Colonic mucosa (tissue), 4 donors: ENCODE measurements at regions not wholly inside any gene's neighbourhood (a gene's known extent, or its start where the extent isn't known, plus 50 kb on each side); places are given as distances from the start of the nearest gene placed in this dataset.

Source experiments
- DNase-seq: peaks from one replicate; pipeline ENCODE4 v3.0.0-alpha.2; 2020
- H3K27ac ChIP-seq: fragments of 200-600 bp; one replicate; pipeline ENCODE4 v1.8.0; 2021
- H3K27me3 ChIP-seq: fragments of 200-600 bp; one replicate; pipeline ENCODE4 v1.8.0; 2021
- H3K36me3 ChIP-seq: fragments of 200-600 bp; one replicate; pipeline ENCODE4 v1.8.0; 2021
- H3K4me1 ChIP-seq: fragments of 200-600 bp; one replicate; pipeline ENCODE4 v1.8.0; 2021; ENCODE audit warnings: mild to moderate bottlenecking
- H3K4me3 ChIP-seq: fragments of 200-600 bp; one replicate; pipeline ENCODE4 v1.8.0; 2021
- H3K9ac ChIP-seq, 2 donors: one replicate each; pipeline ENCODE4 v1.7.0; 2013; ENCODE audit warnings: control low read depth in 2 of 2, low read depth in 2 of 2, low read length in 2 of 2
- H3K9me3 ChIP-seq: fragments of 200-600 bp; one replicate; pipeline ENCODE4 v1.8.0; 2021
- intact Hi-C: fragments of 100-400 bp; cut with DNase I; formaldehyde crosslinking; loops from one replicate; pipeline ENCODE4 v1.14.1; 2022
- TF ChIP-seq, protein P1 (sequence below): fragments of 200-600 bp; IDR thresholded peaks from one replicate; pipeline ENCODE4 v1.8.0; 2022; ENCODE audit warnings: antibody characterized with exemption, mild to moderate bottlenecking
- donor health status: healthy.
- donor health status: DM: no; HTN: no; CAD: no.
- donor health status: DM: no; HTN: no; CAD: no.

DNA sequence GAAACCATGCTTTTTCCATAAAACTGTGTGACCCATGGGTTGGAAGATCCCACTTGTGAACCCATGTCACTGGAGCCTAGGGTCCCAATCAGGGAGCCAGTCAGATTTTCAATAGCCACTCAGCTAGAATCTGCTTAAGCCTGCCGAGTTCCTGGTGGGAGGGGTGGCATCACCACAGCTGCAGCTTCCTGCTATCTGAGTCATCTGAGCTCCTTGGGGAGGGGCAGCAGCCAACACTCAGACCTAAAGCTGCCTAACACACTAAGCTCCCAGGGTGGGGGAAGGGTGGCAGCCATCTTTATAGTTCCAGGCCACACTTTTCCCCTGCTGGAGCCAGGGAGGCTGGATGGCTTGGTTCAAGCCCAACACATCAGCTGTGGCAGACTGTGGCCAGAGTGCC lies 350.1 kb downstream of the C4orf33 start:
- DNase-seq: no peak
- no peak overlapping the region for H3K9ac ChIP-seq
- intact Hi-C loops: no loop called here
- no peaks in the 10 kb centered on the region for H3K4me1 ChIP-seq
- H3K4me3 ChIP-seq: no peak overlapping the region
- H3K27me3 ChIP-seq: no peaks in the 10 kb centered on the region
- H3K36me3 ChIP-seq: no peaks in the 10 kb centered on the region
- no peak overlapping the region for H3K27ac ChIP-seq
- TF ChIP-seq, protein P1, sequence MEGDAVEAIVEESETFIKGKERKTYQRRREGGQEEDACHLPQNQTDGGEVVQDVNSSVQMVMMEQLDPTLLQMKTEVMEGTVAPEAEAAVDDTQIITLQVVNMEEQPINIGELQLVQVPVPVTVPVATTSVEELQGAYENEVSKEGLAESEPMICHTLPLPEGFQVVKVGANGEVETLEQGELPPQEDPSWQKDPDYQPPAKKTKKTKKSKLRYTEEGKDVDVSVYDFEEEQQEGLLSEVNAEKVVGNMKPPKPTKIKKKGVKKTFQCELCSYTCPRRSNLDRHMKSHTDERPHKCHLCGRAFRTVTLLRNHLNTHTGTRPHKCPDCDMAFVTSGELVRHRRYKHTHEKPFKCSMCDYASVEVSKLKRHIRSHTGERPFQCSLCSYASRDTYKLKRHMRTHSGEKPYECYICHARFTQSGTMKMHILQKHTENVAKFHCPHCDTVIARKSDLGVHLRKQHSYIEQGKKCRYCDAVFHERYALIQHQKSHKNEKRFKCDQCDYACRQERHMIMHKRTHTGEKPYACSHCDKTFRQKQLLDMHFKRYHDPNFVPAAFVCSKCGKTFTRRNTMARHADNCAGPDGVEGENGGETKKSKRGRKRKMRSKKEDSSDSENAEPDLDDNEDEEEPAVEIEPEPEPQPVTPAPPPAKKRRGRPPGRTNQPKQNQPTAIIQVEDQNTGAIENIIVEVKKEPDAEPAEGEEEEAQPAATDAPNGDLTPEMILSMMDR: no peak
- H3K9me3 ChIP-seq: no peaks in the 10 kb centered on the region

DNA sequence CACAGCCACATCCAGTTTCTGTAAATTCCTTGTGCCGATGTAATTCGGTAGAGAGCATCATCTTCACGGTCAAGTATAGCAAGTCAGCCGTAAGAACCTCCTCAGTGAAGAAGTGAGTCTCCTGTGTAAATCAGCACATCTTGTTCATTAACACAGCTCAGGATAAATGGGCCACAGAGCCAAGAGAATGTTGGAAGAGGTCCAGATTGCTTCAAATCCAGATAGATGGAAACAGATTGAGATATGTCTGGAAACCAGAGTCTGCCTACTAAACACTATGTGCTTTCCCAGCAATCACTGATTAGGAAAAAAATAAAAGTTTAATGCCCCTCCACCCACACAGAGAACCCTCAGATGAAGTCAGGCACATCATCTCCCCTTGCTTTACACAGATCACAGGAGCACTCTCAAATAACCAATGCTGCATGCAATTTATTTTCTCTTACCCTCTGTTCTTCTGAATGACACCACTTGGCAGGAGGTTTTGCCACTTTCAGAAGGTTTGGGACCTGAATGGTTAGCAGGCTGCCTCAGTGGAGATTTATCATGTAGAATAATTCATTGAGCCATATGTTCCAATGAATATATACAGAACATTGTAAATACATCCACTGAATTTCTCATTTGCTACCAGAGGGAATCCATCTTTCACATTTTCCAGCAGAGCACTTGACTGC lies 357.7 kb downstream of the C4orf33 start:
- Histone ChIP-seq H3K9ac (no peak overlapping the region), H3K9me3 (no peaks in the 10 kb centered on the region), H3K27ac (no peak overlapping the region), H3K27me3 (no peaks in the 10 kb centered on the region), H3K36me3 (no peaks in the 10 kb centered on the region), H3K4me3 (no peak overlapping the region), H3K4me1 (no peaks in the 10 kb centered on the region)
- TF ChIP-seq, protein P1: no peak
- DNase-seq: no peak
- intact Hi-C loops: no loop called here

DNA sequence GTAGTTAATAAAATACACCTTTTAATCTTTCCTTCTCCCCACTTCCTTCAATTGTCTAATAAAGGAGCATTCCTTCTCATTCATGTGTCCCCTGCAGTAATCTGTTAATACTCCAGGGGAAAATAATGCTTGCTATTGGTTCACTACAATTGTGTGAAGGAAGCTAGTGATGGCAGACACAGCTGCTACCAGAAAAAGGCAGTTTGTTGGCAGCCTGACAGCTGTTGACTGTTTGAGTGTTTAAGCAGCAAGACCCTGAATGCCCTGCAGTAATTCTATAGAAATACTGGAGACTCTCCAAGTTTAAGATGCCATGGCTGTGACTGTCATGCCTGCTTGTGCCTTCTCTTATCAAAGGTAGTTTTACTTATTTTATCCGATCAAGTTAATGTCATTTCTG lies 359.5 kb downstream of the C4orf33 start:
- Histone ChIP-seq H3K4me1 (no peaks in the 10 kb centered on the region), H3K36me3 (no peaks in the 10 kb centered on the region), H3K9ac (no peak overlapping the region), H3K27me3 (no peaks in the 10 kb centered on the region), H3K4me3 (no peak overlapping the region), H3K9me3 (no peaks in the 10 kb centered on the region), H3K27ac (no peak overlapping the region)
- intact Hi-C loops: no loop called here
- no peak for DNase-seq
- TF ChIP-seq, protein P1: no peak

DNA sequence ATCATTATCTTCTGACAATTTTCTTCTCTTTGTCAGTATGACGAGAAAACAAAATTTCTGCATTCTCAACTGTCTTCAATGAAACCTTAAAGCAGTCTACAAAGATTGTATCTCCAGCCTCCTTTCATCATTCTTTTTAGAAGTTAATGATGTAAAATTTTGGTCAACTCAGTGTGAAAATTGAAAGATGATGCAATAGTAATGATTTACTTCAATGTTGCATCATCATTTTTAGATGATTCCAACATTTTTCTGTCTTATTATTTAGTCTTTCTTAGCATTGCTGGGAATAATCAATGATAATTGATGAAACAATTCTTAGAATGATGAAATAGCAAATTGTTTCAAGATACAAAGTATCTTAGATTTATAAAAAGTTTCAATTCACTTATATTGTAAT lies 372.7 kb downstream of the C4orf33 start:
- Histone ChIP-seq H3K4me3 (no peak overlapping the region), H3K9ac (no peak overlapping the region), H3K4me1 (no peaks in the 10 kb centered on the region), H3K27ac (no peak overlapping the region), H3K9me3 (no peaks in the 10 kb centered on the region), H3K27me3 (no peaks in the 10 kb centered on the region), H3K36me3 (no peaks in the 10 kb centered on the region)
- TF ChIP-seq, protein P1: no peak
- intact Hi-C loops: no loop called here
- no peak for DNase-seq

DNA sequence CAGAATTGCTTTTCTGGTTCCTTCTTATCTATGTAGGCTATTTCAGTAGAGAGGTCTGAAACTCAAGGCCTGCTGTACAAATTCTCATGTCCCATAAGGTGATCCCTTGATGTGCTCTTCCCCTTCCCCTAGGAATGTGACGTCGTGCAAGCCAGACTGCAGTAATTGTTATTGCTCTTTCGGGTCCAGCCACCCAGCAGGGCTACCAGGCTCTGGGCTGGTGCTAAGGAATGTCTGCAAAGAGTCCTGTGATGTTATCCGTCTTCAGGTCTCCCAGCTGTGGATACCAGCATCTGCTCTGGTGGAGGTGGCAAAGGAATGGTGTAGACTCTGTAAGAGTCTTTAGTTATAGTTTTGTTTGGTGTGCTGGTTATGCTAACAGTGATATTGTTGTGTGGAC lies 378.7 kb downstream of the C4orf33 start:
- TF ChIP-seq, protein P1: no peak
- no peak overlapping the region for H3K4me3 ChIP-seq
- no peaks in the 10 kb centered on the region for H3K4me1 ChIP-seq
- no peaks in the 10 kb centered on the region for H3K36me3 ChIP-seq
- H3K9me3 ChIP-seq: no peaks in the 10 kb centered on the region
- no peak overlapping the region for H3K27ac ChIP-seq
- H3K27me3 ChIP-seq: no peaks in the 10 kb centered on the region
- no peak overlapping the region for H3K9ac ChIP-seq
- intact Hi-C loops: no loop called here
- no peak for DNase-seq
